ENCODE measurements at regions not wholly inside any gene's neighbourhood (a gene's known extent, or its start where the extent isn't known, plus 50 kb on each side); places are given as distances from the start of the nearest gene placed in this dataset.

DNA sequence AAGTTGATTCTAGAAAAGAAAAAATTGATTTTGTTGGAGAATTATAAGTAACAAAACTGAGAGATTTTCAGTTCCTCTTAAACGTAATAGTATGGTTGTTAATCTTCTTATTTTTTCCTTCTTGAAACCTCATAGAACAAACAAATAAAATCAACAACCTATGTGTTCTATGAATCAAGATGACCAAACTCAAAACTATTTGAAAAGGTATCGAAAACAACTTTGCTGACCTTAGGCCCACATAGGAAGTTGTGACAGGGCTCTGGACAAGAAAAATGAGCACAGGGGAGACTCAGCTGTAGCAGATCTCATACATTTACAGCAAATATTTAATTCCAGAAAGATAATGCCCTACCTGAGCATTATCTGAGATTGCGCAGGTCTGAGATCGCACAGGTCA is 169.4 kb upstream of the CCNH start:
- TF ChIP-seq POLR2AphosphoS5 (IDR thresholded peaks at IDR 0.05; ENCODE audit: low read depth, low read length) (no peak), TCF7L2 (IDR thresholded peaks at IDR 0.05; ENCODE audit: low read depth, low read length) (no peak), SIN3A (IDR thresholded peaks at IDR 0.05; ENCODE audit: borderline replicate concordance, insufficient read depth, low read depth, low read length) (no peak)
- TF ChIP-seq, protein P1, sequence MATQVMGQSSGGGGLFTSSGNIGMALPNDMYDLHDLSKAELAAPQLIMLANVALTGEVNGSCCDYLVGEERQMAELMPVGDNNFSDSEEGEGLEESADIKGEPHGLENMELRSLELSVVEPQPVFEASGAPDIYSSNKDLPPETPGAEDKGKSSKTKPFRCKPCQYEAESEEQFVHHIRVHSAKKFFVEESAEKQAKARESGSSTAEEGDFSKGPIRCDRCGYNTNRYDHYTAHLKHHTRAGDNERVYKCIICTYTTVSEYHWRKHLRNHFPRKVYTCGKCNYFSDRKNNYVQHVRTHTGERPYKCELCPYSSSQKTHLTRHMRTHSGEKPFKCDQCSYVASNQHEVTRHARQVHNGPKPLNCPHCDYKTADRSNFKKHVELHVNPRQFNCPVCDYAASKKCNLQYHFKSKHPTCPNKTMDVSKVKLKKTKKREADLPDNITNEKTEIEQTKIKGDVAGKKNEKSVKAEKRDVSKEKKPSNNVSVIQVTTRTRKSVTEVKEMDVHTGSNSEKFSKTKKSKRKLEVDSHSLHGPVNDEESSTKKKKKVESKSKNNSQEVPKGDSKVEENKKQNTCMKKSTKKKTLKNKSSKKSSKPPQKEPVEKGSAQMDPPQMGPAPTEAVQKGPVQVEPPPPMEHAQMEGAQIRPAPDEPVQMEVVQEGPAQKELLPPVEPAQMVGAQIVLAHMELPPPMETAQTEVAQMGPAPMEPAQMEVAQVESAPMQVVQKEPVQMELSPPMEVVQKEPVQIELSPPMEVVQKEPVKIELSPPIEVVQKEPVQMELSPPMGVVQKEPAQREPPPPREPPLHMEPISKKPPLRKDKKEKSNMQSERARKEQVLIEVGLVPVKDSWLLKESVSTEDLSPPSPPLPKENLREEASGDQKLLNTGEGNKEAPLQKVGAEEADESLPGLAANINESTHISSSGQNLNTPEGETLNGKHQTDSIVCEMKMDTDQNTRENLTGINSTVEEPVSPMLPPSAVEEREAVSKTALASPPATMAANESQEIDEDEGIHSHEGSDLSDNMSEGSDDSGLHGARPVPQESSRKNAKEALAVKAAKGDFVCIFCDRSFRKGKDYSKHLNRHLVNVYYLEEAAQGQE (IDR thresholded peaks at IDR 0.05; ENCODE audit: insufficient read depth in 1 of 2, low read depth in 2 of 2, low read length in 1 of 2): no peak
- TF ChIP-seq, protein P2, sequence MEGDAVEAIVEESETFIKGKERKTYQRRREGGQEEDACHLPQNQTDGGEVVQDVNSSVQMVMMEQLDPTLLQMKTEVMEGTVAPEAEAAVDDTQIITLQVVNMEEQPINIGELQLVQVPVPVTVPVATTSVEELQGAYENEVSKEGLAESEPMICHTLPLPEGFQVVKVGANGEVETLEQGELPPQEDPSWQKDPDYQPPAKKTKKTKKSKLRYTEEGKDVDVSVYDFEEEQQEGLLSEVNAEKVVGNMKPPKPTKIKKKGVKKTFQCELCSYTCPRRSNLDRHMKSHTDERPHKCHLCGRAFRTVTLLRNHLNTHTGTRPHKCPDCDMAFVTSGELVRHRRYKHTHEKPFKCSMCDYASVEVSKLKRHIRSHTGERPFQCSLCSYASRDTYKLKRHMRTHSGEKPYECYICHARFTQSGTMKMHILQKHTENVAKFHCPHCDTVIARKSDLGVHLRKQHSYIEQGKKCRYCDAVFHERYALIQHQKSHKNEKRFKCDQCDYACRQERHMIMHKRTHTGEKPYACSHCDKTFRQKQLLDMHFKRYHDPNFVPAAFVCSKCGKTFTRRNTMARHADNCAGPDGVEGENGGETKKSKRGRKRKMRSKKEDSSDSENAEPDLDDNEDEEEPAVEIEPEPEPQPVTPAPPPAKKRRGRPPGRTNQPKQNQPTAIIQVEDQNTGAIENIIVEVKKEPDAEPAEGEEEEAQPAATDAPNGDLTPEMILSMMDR (IDR thresholded peaks at IDR 0.05): no peak
- Histone ChIP-seq H3K27me3 (ENCODE audit: control insufficient read depth, insufficient read depth, low read length) (no peaks in the 10 kb centered on the region), H3K4me1 (ENCODE audit: control insufficient read depth, insufficient read depth, low read length) (no peaks in the 10 kb centered on the region), H3K4me3 (ENCODE audit: low read depth in 2 of 2, low read length in 2 of 2) (no peak overlapping the region), H3K27ac (ENCODE audit: low read length) (no peak overlapping the region), H3K9me3 (ENCODE audit: control insufficient read depth, insufficient read depth, low read depth, low read length) (no peaks in the 10 kb centered on the region), H3K36me3 (ENCODE audit: control insufficient read depth, insufficient read depth, low read length) (no peaks in the 10 kb centered on the region)
- DNase-seq (ENCODE audit: low read depth, low spot score): no peak
- no TSS peak for BruUV-seq (replicated peaks)
- ChIA-PET CTCF (no interaction called here), POLR2A (no interaction called here)
- intact Hi-C loops (cut with micrococcal nuclease; ENCODE audit: unreplicated experiment) (no loop called here), in situ Hi-C loops (cut with HindIII; ENCODE audit: low pct_unique_long_range_greater_than_20kb, low sequenced_read_pairs) (no loop called here)
- ATAC-seq: no peak

DNA sequence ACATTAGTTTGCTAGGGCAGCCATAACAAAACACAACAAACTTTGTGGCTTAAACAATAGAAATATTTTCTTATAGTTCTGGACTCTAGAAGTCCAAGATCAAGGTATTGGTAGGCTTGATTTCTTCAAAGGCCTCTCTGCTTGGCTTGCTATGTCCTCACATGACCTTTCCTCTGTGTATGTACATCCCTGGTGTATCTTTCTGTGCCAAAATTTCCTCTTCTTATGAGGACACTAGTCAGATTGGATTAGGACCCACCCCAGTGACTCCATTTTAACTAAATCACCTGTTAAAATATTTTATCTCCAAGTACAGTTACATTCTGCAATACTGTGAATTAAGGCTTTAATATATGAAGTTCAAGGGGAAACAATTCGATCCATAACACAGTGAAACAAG is 168.9 kb upstream of the CCNH start:
- ATAC-seq (no peak), DNase-seq (ENCODE audit: low read depth, low spot score) (no peak)
- Histone ChIP-seq H3K9me3 (ENCODE audit: control insufficient read depth, insufficient read depth, low read depth, low read length) (no peaks in the 10 kb centered on the region), H3K27ac (ENCODE audit: low read length) (no peak overlapping the region), H3K4me1 (ENCODE audit: control insufficient read depth, insufficient read depth, low read length) (no peaks in the 10 kb centered on the region), H3K4me3 (ENCODE audit: low read depth in 2 of 2, low read length in 2 of 2) (no peak overlapping the region), H3K36me3 (ENCODE audit: control insufficient read depth, insufficient read depth, low read length) (no peaks in the 10 kb centered on the region), H3K27me3 (ENCODE audit: control insufficient read depth, insufficient read depth, low read length) (no peaks in the 10 kb centered on the region)
- intact Hi-C loops (cut with micrococcal nuclease; ENCODE audit: unreplicated experiment): no loop called here
- ChIA-PET CTCF (no interaction called here), POLR2A (no interaction called here)
- in situ Hi-C loops (cut with HindIII; ENCODE audit: low pct_unique_long_range_greater_than_20kb, low sequenced_read_pairs): no loop called here
- BruUV-seq (replicated peaks): no TSS peak
- TF ChIP-seq, protein P2 (IDR thresholded peaks at IDR 0.05): no peak
- TF ChIP-seq, protein P1 (IDR thresholded peaks at IDR 0.05; ENCODE audit: insufficient read depth in 1 of 2, low read depth in 2 of 2, low read length in 1 of 2): no peak
- TF ChIP-seq POLR2AphosphoS5 (IDR thresholded peaks at IDR 0.05; ENCODE audit: low read depth, low read length): no peak
- TF ChIP-seq SIN3A (IDR thresholded peaks at IDR 0.05; ENCODE audit: borderline replicate concordance, insufficient read depth, low read depth, low read length): no peak
- no peak for TF ChIP-seq TCF7L2 (IDR thresholded peaks at IDR 0.05; ENCODE audit: low read depth, low read length)

Data from Panc1 (cell line).